Sigmoid colon (tissue), 6 donors: ENCODE measurements at regions not wholly inside any gene's neighbourhood (a gene's known extent, or its start where the extent isn't known, plus 50 kb on each side); places are given as distances from the start of the nearest gene placed in this dataset.

Source experiments
- DNase-seq: peaks from one replicate; pipeline ENCODE4 v3.0.0-alpha.2; 2019
- H3K27ac ChIP-seq, 4 donors: fragments of 200-600 bp; sonication (generic); one replicate each; pipeline ENCODE4 v1.5.1; 2016 to 2019; ENCODE audit warnings: mild to moderate bottlenecking in 1 of 4
- H3K27me3 ChIP-seq, 3 donors: fragments of 200-600 bp; sonication (generic); one replicate each; pipeline ENCODE4 v1.5.1; 2019; ENCODE audit warnings: mild to moderate bottlenecking in 1 of 3
- H3K36me3 ChIP-seq, 4 donors: fragments of 200-600 bp; sonication (generic); one replicate each; pipeline ENCODE4 v1.5.1; 2016 to 2019
- H3K4me1 ChIP-seq, 4 donors: fragments of 200-600 bp; sonication (generic); one replicate each; pipeline ENCODE4 v1.5.1; 2017 to 2019
- H3K4me3 ChIP-seq, 4 donors: fragments of 200-600 bp; sonication (generic); one replicate each; pipeline ENCODE4 v1.5.1; 2017 to 2019; ENCODE audit warnings: mild to moderate bottlenecking in 2 of 4, moderate library complexity in 1 of 4
- H3K9me3 ChIP-seq, 4 donors: fragments of 200-600 bp in 3 of 4; sonication (generic) in 3 of 4; one replicate each; pipeline versions ENCODE4 v1.5.1 to v1.6.1; 2013 to 2019
- CTCF ChIP-seq, 4 experiments: fragments of 450-650 bp in 3 of 4; fragments of 200-600 bp in 1 of 4; IDR thresholded peaks; one replicate each; pipeline ENCODE4 v1.5.1; 2016 to 2019; ENCODE audit warnings: antibody characterized with exemption in 4 of 4, mild to moderate bottlenecking in 3 of 4, moderate library complexity in 2 of 4
- EP300 ChIP-seq, 4 donors: sonication (generic); formaldehyde crosslinking; IDR thresholded peaks; one replicate each; pipeline ENCODE4 v1.6.1; 2017; ENCODE audit warnings: antibody characterized with exemption in 4 of 4
- POLR2A ChIP-seq, 2 donors: fragments of 450-650 bp; IDR thresholded peaks; one replicate each; pipeline ENCODE4 v1.6.1; 2016; ENCODE audit warnings: antibody characterized with exemption in 2 of 2, mild to moderate bottlenecking in 2 of 2, moderate library complexity in 2 of 2
- POLR2AphosphoS5 ChIP-seq, 4 donors: sonication (generic); formaldehyde crosslinking; IDR thresholded peaks; one replicate each; pipeline ENCODE4 v1.6.1; 2017; ENCODE audit warnings: antibody characterized with exemption in 4 of 4
- whole genome bisulfite sequencing, 2 donors: extraction: QIAGEN DNeasy Blood & Tissue Kit; methylation state at CpG; one replicate each; pipeline ENCODE4 v1.1.7; 2013; 5-methylcytosine and 5-hydroxymethylcytosine counted together
- intact Hi-C: fragments of 100-400 bp; cut with DNase I; formaldehyde crosslinking; loops from one replicate; pipeline ENCODE4 v1.15.1; 2023
- donor health status: healthy with polysubstance abuse.
- donor health status: healthy.

GRCh38 chr18:47490882-47491281, 239.4 kb upstream of the SKOR2 start:
- no peaks in the 10 kb centered on the region for H3K36me3 ChIP-seq
- 42 to 71% methylated on average over 5 of the region's 5 CpGs for WGBS, 2 donors

GRCh38 chr18:47485221-47485797, 233.8 kb upstream of the SKOR2 start:
- no peaks in the 10 kb centered on the region for H3K9me3 ChIP-seq
- peaks cover 0 to 2% (median 0%) of the 10 kb centered on the region in 3 donors for H3K27me3 ChIP-seq
- H3K4me3 ChIP-seq = no peak overlapping the region
- no peaks in the 10 kb centered on the region for H3K36me3 ChIP-seq
- no peak overlapping the region for H3K27ac ChIP-seq
- no peak for DNase-seq
- WGBS, 2 donors = 66 to 70% methylated on average over 5 of the region's 5 CpGs
- no peaks in the 10 kb centered on the region for H3K4me1 ChIP-seq
- TF ChIP-seq POLR2AphosphoS5 (IDR thresholded peaks at IDR 0.05) = no peak
- intact Hi-C loops = no loop called here

More at GRCh38 chr18:47490882-47491281, 239.4 kb upstream of the SKOR2 start:
- Histone ChIP-seq H3K27me3 (no peaks in the 10 kb centered on the region), H3K4me1 (no peaks in the 10 kb centered on the region), H3K27ac (no peak overlapping the region), H3K9me3 (no peaks in the 10 kb centered on the region), H3K4me3 (no peak overlapping the region)
- DNase-seq = no peak
- TF ChIP-seq POLR2A (IDR thresholded peaks at IDR 0.05) (no peak), EP300 (IDR thresholded peaks at IDR 0.05) (no peak), POLR2AphosphoS5 (IDR thresholded peaks at IDR 0.05) (no peak), CTCF (IDR thresholded peaks at IDR 0.05) (no peak)
- intact Hi-C loops = no loop called here

GRCh38 chr18:47484068-47484467, 232.6 kb upstream of the SKOR2 start:
- 64 to 68% methylated on average over 2 of the region's 2 CpGs for WGBS, 2 donors
- no peak for TF ChIP-seq CTCF (IDR thresholded peaks at IDR 0.05)
- no peak for TF ChIP-seq POLR2AphosphoS5 (IDR thresholded peaks at IDR 0.05)
- TF ChIP-seq POLR2A (IDR thresholded peaks at IDR 0.05) = no peak
- TF ChIP-seq EP300 (IDR thresholded peaks at IDR 0.05) = no peak
- no peaks in the 10 kb centered on the region for H3K36me3 ChIP-seq

GRCh38 chr18:47480166-47480565, 228.7 kb upstream of the SKOR2 start:
- TF ChIP-seq EP300 (IDR thresholded peaks at IDR 0.05) (no peak), POLR2A (IDR thresholded peaks at IDR 0.05) (no peak), POLR2AphosphoS5 (IDR thresholded peaks at IDR 0.05) (no peak), CTCF (IDR thresholded peaks at IDR 0.05) (no peak)
- H3K9me3 ChIP-seq = no peaks in the 10 kb centered on the region
- H3K4me3 ChIP-seq = no peak overlapping the region
- no peaks in the 10 kb centered on the region for H3K36me3 ChIP-seq
- peaks cover 0 to 2% (median 0%) of the 10 kb centered on the region in 3 donors for H3K27me3 ChIP-seq
- H3K27ac ChIP-seq = no peak overlapping the region
- no peak for DNase-seq
- WGBS, 2 donors = 75 to 80% methylated on average over 4 of the region's 4 CpGs
- intact Hi-C loops = no loop called here
- H3K4me1 ChIP-seq = no peaks in the 10 kb centered on the region

More at GRCh38 chr18:47484068-47484467, 232.6 kb upstream of the SKOR2 start:
- no peak for DNase-seq
- intact Hi-C loops = no loop called here
- Histone ChIP-seq H3K27ac (no peak overlapping the region), H3K4me1 (no peaks in the 10 kb centered on the region), H3K27me3 (peaks cover 0 to 2% (median 0%) of the 10 kb centered on the region in 3 donors), H3K9me3 (no peaks in the 10 kb centered on the region), H3K4me3 (no peak overlapping the region)

GRCh38 chr18:47471784-47472183, 220.3 kb upstream of the SKOR2 start:
- Histone ChIP-seq H3K36me3 (no peaks in the 10 kb centered on the region), H3K9me3 (no peaks in the 10 kb centered on the region), H3K4me1 (no peaks in the 10 kb centered on the region), H3K27ac (no peak overlapping the region), H3K27me3 (no peaks in the 10 kb centered on the region), H3K4me3 (no peak overlapping the region)
- intact Hi-C loops = no loop called here
- no peak for DNase-seq
- 57 to 63% methylated on average over 2 of the region's 2 CpGs for WGBS, 2 donors
- no peak for TF ChIP-seq POLR2AphosphoS5 (IDR thresholded peaks at IDR 0.05)
- TF ChIP-seq CTCF (IDR thresholded peaks at IDR 0.05) = no peak
- no peak for TF ChIP-seq POLR2A (IDR thresholded peaks at IDR 0.05)
- TF ChIP-seq EP300 (IDR thresholded peaks at IDR 0.05) = no peak
